Inferior parietal cortex (tissue), 1 donor: ENCODE measurements at regions not wholly inside any gene's neighbourhood (a gene's known extent, or its start where the extent isn't known, plus 50 kb on each side); places are given as distances from the start of the nearest gene placed in this dataset.
"Not testable (repeated sequence)": the region's sequence is repeated elsewhere in the genome, so short reads cannot be mapped to it uniquely, and the experiment has no call there.

Source experiments
- DNase-seq: peaks from one replicate; pipeline ENCODE4 v3.0.0-alpha.2; 2016; ENCODE audit errors: extremely low spot score

DNA sequence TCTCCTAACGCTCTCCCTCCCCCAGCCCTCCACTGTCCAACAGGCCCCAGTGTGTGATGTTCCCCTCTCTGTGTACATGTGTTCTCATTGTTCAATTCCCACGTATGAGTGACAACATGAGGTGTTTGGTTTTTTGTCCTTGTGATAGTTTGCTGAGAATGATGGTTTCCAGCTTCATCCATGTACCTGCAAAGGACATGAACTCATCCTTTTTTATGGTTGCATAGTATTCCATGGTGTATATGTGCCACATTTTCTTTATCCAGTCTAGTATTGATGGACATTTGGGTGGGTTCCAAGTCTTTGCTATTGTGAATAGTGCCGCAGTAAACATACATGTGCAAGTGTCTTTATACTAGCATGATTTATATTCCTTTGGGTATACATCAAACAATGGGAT, 347.4 kb downstream of the MAGEE1 start:
- not testable (repeated sequence) for DNase-seq

GRCh38 chrX:76796311-76796710, 368.8 kb downstream of the MAGEE1 start:
- peak; percentile 3 for DNase-seq

- no peak for DNase-seq
Observed at GRCh38 chrX:76802708-76803107, 375.2 kb downstream of the MAGEE1 start.

GRCh38 chrX:76815754-76816153, 388.2 kb downstream of the MAGEE1 start:
- no peak for DNase-seq

DNA sequence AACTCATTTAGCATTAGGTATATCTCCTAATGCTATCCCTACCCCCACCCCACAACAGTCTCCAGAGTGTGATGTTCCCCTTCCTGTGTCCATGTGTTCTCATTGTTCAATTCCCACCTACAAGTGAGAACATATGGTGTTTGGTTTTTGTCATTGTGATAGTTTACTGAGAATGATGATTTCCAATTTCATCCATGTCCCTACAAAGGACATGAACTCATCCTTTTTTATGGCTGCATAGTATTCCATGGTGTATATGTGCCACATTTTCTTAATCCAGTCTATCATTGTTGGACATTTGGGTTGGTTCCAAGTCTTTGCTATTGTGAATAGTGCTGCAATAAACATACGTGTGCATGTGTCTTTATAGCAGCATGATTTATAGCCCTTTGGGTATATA, 389.8 kb downstream of the MAGEE1 start:
- DNase-seq: not testable (repeated sequence)

DNA sequence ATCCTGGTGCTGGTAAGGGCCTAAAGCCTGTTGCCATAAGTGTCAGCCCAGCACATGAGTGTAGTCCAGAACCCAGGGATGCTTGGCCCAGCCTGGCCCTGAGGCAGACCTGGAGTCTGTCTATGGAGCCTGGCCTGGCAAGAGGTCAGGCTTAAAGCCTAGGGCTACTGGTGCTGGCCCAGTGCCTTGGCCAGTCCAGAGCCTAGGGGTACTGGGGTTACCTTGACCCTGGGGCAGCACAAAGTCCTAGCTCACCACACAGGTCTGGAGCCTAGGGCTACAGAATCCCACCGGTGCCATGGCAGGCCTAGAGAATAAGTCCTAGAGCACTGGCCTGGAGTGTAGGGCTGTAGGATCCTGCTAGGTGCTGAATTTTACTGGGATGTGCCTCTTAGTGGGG, 393.8 kb downstream of the MAGEE1 start:
- DNase-seq: no peak

- DNase-seq: no peak
Observed at GRCh38 chrX:76827672-76828071, 400.2 kb downstream of the MAGEE1 start.

- DNase-seq: not testable (repeated sequence)
Observed at GRCh38 chrX:76840902-76841301, 413.4 kb downstream of the MAGEE1 start.

GRCh38 chrX:76850851-76851250, 423.3 kb downstream of the MAGEE1 start:
- no peak for DNase-seq

DNA sequence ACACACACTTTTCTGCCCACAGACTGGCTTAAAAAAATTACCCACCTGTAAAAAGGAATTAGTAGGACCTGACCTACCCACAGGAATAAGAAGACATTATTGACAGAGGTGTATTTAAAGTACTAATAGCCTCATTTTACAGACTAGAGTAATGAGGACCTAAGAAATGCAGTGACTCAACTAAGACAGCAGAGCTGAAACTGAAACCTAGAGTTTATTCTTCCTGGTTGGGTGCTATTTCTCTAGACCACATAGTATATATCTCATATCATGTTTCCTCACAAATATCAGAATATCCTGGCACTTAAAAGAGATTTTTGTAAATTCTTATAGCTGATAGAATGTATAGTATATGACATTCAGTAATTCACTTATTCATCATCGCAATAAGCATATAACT, 435.0 kb downstream of the MAGEE1 start:
- DNase-seq: no peak

- DNase-seq: no peak
Observed at GRCh38 chrX:76893930-76894329, 466.4 kb downstream of the MAGEE1 start.

GRCh38 chrX:76915836-76916235, 488.3 kb downstream of the MAGEE1 start:
- no peak for DNase-seq

GRCh38 chrX:76918033-76918432, 490.5 kb downstream of the MAGEE1 start:
- no peak for DNase-seq

GRCh38 chrX:76919761-76920160, 492.3 kb downstream of the MAGEE1 start:
- no peak for DNase-seq

DNA sequence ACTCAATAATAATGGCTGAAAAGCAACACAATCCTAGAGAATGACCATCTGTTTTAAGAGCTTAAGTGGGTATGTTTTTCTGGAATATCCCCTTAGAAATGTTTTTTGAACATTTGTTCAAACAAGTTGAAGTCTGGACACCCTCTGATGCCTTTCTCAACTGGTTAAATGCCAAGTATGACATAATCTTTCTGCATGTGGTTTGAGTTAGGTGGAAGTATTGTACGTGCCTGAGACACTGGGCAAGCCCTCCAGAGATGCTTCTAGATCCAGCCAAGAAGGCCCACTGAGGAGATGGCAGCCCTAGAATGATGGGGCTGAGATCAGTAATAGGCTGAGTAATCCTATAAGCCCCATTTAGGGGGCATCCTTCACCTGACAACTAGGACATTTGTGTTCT, 493.1 kb downstream of the MAGEE1 start:
- DNase-seq: no peak

DNA sequence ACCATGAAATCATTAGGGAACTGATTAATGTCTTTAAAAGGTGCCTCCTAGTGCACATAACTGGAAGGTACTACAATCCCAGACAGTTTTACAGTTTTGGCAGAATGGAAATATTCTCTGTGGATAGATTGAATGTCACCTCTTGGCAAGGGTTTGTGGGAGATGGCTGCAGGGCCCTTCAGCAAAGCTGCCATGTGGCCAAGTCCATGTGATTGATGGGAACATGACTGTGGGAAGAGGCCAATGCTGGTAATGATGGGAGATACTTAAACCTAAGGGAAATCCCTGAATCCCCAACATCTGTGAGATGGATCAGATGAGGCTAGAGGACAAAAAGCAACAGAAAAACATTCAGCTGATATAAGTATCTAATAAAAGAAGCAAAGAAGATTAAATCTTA, 493.7 kb downstream of the MAGEE1 start:
- DNase-seq: no peak

DNA sequence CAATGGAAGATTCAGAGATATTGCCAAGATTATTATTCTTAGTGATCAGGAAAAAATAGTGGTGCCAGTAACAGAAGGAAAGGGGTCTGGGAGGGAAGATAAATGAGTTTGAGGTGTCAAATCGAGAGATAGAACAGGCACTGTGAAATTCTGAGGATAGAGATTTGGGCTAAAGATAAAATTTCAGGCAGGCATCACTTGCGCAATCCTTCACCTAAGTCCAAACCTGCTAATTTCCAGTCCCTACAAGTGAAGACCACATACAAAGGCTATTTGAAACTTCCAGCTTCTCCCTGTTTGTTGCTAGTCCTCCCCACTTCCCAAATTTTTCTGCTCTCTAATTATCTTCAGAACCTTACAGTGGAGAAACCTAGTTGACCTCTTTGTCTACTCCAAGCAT, 494.6 kb downstream of the MAGEE1 start:
- DNase-seq: no peak

DNA sequence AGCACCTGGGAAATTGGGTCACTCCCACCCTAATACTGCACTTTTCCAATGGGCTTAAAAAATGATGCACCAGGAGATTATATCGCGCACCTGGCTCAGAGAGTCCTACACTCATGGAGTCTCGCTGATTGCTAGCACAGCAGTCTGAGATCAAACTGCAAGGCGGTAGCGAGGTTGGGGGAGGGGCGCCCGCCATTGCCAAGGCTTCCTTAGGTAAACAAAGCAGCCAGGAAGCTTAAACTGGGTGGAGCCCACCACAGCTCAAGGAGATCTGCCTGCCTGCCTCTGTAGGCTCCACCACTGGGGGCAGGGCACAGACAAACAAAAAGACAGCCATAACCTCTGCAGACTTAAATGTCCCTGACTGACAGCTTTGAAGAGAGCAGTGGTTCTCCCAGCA, 497.1 kb downstream of the MAGEE1 start:
- DNase-seq: not testable (repeated sequence)

- DNase-seq: no peak
Observed at GRCh38 chrX:76931518-76931917, 504.0 kb downstream of the MAGEE1 start.

GRCh38 chrX:76957485-76957884, 489.7 kb upstream of the FGF16 start:
- no peak for DNase-seq

GRCh38 chrX:76971393-76972376, 475.5 kb upstream of the FGF16 start:
- no peak for DNase-seq

- DNase-seq: no peak
Observed at GRCh38 chrX:76977452-76977851, 469.7 kb upstream of the FGF16 start.

DNA sequence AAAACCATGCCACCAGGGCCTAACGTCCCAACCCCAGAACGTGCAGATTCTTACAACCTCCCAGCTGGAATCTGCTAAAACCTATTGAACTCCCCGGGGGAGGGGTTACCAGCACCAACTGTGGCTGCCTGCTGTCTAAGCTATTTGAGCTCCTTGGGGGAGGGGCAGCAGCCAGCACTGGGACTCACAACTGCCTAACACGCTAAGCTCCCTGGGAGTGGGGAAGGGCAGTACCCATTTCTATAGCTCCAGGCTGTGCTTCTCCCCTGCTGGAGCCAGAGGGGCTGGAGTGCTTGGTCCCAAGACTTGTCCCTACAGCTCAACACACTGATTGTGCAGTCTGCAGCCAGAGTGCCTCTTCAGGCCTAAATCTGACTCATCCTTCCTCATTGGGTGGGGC, 459.8 kb upstream of the FGF16 start:
- no peak for DNase-seq

- no peak for DNase-seq
Observed at GRCh38 chrX:76996641-76997040, 450.5 kb upstream of the FGF16 start.
